ENCODE measurements at regions not wholly inside any gene's neighbourhood (a gene's known extent, or its start where the extent isn't known, plus 50 kb on each side); places are given as distances from the start of the nearest gene placed in this dataset.

DNA sequence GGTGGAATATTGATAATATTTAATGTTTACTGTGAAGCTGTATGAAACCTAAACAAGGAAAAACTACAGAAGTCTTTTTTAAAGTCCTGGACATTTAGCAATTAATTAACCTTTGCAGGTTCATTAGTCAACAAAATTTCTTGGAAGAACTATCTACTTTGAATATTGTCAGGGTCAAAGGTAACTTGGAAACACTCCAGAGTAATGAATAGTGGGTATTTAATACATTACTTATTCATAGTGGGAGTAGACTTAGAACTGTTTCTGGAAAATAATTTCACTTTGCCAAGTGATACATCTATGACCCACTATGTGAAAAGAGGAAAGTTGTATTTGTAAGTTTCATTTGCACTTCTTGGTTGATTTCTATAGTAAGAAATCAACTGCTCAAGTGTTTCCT is 319.1 kb downstream of the TFAP2B start:
- Histone ChIP-seq H3K27ac (ENCODE audit: insufficient read depth, low read length) (no peak overlapping the region), H4K20me1 (ENCODE audit: control insufficient read depth, extremely low read depth, insufficient read depth, low read length) (no peaks in the 10 kb centered on the region), H3K4me3 (replicated peaks in 1 of 4; ENCODE audit: control extremely low read depth in 1 of 4, insufficient read depth in 1 of 4, low read depth in 3 of 4, low read length in 4 of 4) (no peak overlapping the region), H3K9me3 (ENCODE audit: control insufficient read depth, insufficient read depth, low read depth, low read length) (no peaks in the 10 kb centered on the region), H3K79me2 (ENCODE audit: control insufficient read depth, insufficient read depth, low read length) (no peaks in the 10 kb centered on the region), H3K4me2 (ENCODE audit: extremely low read depth, insufficient read depth, low read length) (no peak overlapping the region), H2AFZ (ENCODE audit: low read length) (no peak overlapping the region), H3K27me3 (ENCODE audit: control insufficient read depth, insufficient read depth, low read length) (no peaks in the 10 kb centered on the region), H3K9ac (ENCODE audit: insufficient read depth, low read length) (no peak overlapping the region), H3K4me1 (ENCODE audit: control insufficient read depth, extremely low read depth, insufficient read depth, low read length) (no peaks in the 10 kb centered on the region), H3K36me3 (ENCODE audit: control insufficient read depth, insufficient read depth, low read length) (no peaks in the 10 kb centered on the region)
- TF ChIP-seq, protein P1, sequence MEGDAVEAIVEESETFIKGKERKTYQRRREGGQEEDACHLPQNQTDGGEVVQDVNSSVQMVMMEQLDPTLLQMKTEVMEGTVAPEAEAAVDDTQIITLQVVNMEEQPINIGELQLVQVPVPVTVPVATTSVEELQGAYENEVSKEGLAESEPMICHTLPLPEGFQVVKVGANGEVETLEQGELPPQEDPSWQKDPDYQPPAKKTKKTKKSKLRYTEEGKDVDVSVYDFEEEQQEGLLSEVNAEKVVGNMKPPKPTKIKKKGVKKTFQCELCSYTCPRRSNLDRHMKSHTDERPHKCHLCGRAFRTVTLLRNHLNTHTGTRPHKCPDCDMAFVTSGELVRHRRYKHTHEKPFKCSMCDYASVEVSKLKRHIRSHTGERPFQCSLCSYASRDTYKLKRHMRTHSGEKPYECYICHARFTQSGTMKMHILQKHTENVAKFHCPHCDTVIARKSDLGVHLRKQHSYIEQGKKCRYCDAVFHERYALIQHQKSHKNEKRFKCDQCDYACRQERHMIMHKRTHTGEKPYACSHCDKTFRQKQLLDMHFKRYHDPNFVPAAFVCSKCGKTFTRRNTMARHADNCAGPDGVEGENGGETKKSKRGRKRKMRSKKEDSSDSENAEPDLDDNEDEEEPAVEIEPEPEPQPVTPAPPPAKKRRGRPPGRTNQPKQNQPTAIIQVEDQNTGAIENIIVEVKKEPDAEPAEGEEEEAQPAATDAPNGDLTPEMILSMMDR (conservative IDR thresholded peaks at IDR 0.05 in 1 of 2, IDR thresholded peaks at IDR 0.05 in 1 of 2; ENCODE audit: low read depth in 1 of 2, low read length in 2 of 2): no peak
- TF ChIP-seq EZH2 (IDR thresholded peaks at IDR 0.05; ENCODE audit: low read length, missing control alignments): no peak
- no peak for DNase-seq (ENCODE audit: low read depth in 2 of 2)

GRCh38 chr6:51139950-51140385 is 321.3 kb downstream of the TFAP2B start:
- H2AFZ ChIP-seq (ENCODE audit: low read length): no peak overlapping the region
- H3K27ac ChIP-seq (ENCODE audit: insufficient read depth, low read length): no peak overlapping the region
- DNase-seq (ENCODE audit: low read depth in 2 of 2): no peak
- no peak overlapping the region for H3K9ac ChIP-seq (ENCODE audit: insufficient read depth, low read length)
- no peaks in the 10 kb centered on the region for H3K9me3 ChIP-seq (ENCODE audit: control insufficient read depth, insufficient read depth, low read depth, low read length)
- no peak overlapping the region for H3K4me2 ChIP-seq (ENCODE audit: extremely low read depth, insufficient read depth, low read length)
- H3K4me3 ChIP-seq (replicated peaks in 1 of 4; ENCODE audit: control extremely low read depth in 1 of 4, insufficient read depth in 1 of 4, low read depth in 3 of 4, low read length in 4 of 4): no peak overlapping the region
- no peaks in the 10 kb centered on the region for H3K4me1 ChIP-seq (ENCODE audit: control insufficient read depth, extremely low read depth, insufficient read depth, low read length)
- TF ChIP-seq, protein P1 (conservative IDR thresholded peaks at IDR 0.05 in 1 of 2, IDR thresholded peaks at IDR 0.05 in 1 of 2; ENCODE audit: low read depth in 1 of 2, low read length in 2 of 2): no peak
- TF ChIP-seq EZH2 (IDR thresholded peaks at IDR 0.05; ENCODE audit: low read length, missing control alignments): no peak
- no peaks in the 10 kb centered on the region for H3K27me3 ChIP-seq (ENCODE audit: control insufficient read depth, insufficient read depth, low read length)
- no peaks in the 10 kb centered on the region for H3K36me3 ChIP-seq (ENCODE audit: control insufficient read depth, insufficient read depth, low read length)
- no peaks in the 10 kb centered on the region for H3K79me2 ChIP-seq (ENCODE audit: control insufficient read depth, insufficient read depth, low read length)
- no peaks in the 10 kb centered on the region for H4K20me1 ChIP-seq (ENCODE audit: control insufficient read depth, extremely low read depth, insufficient read depth, low read length)

DNA sequence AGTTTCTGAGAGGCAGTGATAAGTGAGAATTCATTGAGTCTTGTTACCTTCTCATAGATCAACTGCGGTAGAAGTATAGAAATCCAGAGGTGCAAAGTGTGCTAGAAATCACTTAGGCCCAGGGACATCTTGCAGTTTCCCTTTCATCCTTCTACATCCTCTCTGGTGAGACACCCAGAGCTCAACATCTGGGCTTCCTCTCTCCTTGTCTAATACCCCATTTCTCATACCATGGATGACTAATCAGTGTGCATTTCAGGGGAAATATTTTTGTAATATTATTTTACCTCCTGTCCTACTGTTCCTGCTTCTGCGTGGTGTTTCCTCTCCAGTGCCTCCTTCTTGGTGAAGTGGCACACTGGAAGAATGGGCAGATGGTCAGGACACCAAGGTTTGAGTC is 322.4 kb downstream of the TFAP2B start:
- no peak for DNase-seq (ENCODE audit: low read depth in 2 of 2)
- H3K9me3 ChIP-seq (ENCODE audit: control insufficient read depth, insufficient read depth, low read depth, low read length): no peaks in the 10 kb centered on the region
- no peak overlapping the region for H3K4me2 ChIP-seq (ENCODE audit: extremely low read depth, insufficient read depth, low read length)
- no peaks in the 10 kb centered on the region for H3K27me3 ChIP-seq (ENCODE audit: control insufficient read depth, insufficient read depth, low read length)
- no peak overlapping the region for H2AFZ ChIP-seq (ENCODE audit: low read length)
- no peak overlapping the region for H3K27ac ChIP-seq (ENCODE audit: insufficient read depth, low read length)
- TF ChIP-seq, protein P1 (conservative IDR thresholded peaks at IDR 0.05 in 1 of 2, IDR thresholded peaks at IDR 0.05 in 1 of 2; ENCODE audit: low read depth in 1 of 2, low read length in 2 of 2): no peak
- no peak for TF ChIP-seq EZH2 (IDR thresholded peaks at IDR 0.05; ENCODE audit: low read length, missing control alignments)
- no peaks in the 10 kb centered on the region for H3K4me1 ChIP-seq (ENCODE audit: control insufficient read depth, extremely low read depth, insufficient read depth, low read length)
- H3K9ac ChIP-seq (ENCODE audit: insufficient read depth, low read length): no peak overlapping the region
- no peak overlapping the region for H3K4me3 ChIP-seq (replicated peaks in 1 of 4; ENCODE audit: control extremely low read depth in 1 of 4, insufficient read depth in 1 of 4, low read depth in 3 of 4, low read length in 4 of 4)
- H3K79me2 ChIP-seq (ENCODE audit: control insufficient read depth, insufficient read depth, low read length): no peaks in the 10 kb centered on the region
- no peaks in the 10 kb centered on the region for H3K36me3 ChIP-seq (ENCODE audit: control insufficient read depth, insufficient read depth, low read length)
- no peaks in the 10 kb centered on the region for H4K20me1 ChIP-seq (ENCODE audit: control insufficient read depth, extremely low read depth, insufficient read depth, low read length)
